GM23338 (cell line): ENCODE measurements at regions not wholly inside any gene's neighbourhood (a gene's known extent, or its start where the extent isn't known, plus 50 kb on each side); places are given as distances from the start of the nearest gene placed in this dataset.
"Not testable (repeated sequence)": the region's sequence is repeated elsewhere in the genome, so short reads cannot be mapped to it uniquely, and the experiment has no call there.

Experiments used
- ATAC-seq: fragments of 200-7000 bp; cut with Tn5 transposase; 3 replicates; pipeline ENCODE4 v1.9.1; 2020
- DNase-seq: peaks from one replicate; pipeline ENCODE4 v3.0.0-alpha.2; 2015; ENCODE audit warnings: low spot score
- H2AFZ ChIP-seq: fragments of 200-600 bp; sonication (generic); 2 replicates; pipeline ENCODE4 v1.8.0; 2016; ENCODE audit warnings: antibody characterized with exemption, mild to moderate bottlenecking, moderate library complexity
- H3F3A ChIP-seq: fragments of 200-600 bp; sonication (generic); replicated peaks from 2 replicates; pipeline ENCODE4 v1.8.0; 2017; ENCODE audit warnings: antibody characterized with exemption, mixed run types, low read depth
- H3K27ac ChIP-seq: fragments of 200-600 bp; sonication (generic); 2 replicates; pipeline ENCODE4 v1.6.1; 2016; ENCODE audit warnings: low read depth
- H3K27me3 ChIP-seq: fragments of 200-600 bp; sonication (generic); 2 replicates; pipeline ENCODE4 v1.8.0; 2016; ENCODE audit warnings: mild to moderate bottlenecking, mixed run types, moderate library complexity; ENCODE audit not compliant: insufficient read depth
- H3K36me3 ChIP-seq: fragments of 200-600 bp; sonication (generic); 2 replicates; pipeline ENCODE4 v1.8.0; 2016; ENCODE audit warnings: mild to moderate bottlenecking; ENCODE audit not compliant: insufficient read depth
- H3K4me1 ChIP-seq: fragments of 200-600 bp; sonication (generic); 2 replicates; pipeline ENCODE4 v1.8.0; 2016; ENCODE audit warnings: mild to moderate bottlenecking, moderate library complexity; ENCODE audit not compliant: insufficient read depth
- H3K4me2 ChIP-seq: fragments of 200-600 bp; sonication (generic); 2 replicates; pipeline ENCODE4 v1.7.1; 2017; ENCODE audit warnings: mixed run types
- H3K4me3 ChIP-seq: fragments of 200-600 bp; sonication (generic); 2 replicates; pipeline ENCODE4 v1.6.1; 2016; ENCODE audit warnings: mixed run types
- H3K79me2 ChIP-seq: fragments of 200-600 bp; sonication (generic); replicated peaks from 2 replicates; pipeline ENCODE4 v1.8.0; 2017; ENCODE audit warnings: mild to moderate bottlenecking; ENCODE audit not compliant: insufficient read depth
- H3K9me2 ChIP-seq: fragments of 200-600 bp; sonication (generic); 2 replicates; pipeline ENCODE4 v1.8.0; 2017; ENCODE audit not compliant: insufficient read depth
- H4K20me1 ChIP-seq: fragments of 200-600 bp; sonication (generic); replicated peaks from 2 replicates; pipeline ENCODE4 v1.8.0; 2017; ENCODE audit warnings: mild to moderate bottlenecking; ENCODE audit not compliant: insufficient read depth
- H3K27ac Mint-ChIP-seq: 2 replicates; pipeline ENCODE4 v1.8.0; 2020; ENCODE audit warnings: inconsistent platforms, mild to moderate bottlenecking, moderate library complexity, mixed read lengths
- H3K27me3 Mint-ChIP-seq: 3 replicates; pipeline ENCODE4 v1.8.0; 2022; ENCODE audit warnings: low read depth, mild to moderate bottlenecking, moderate library complexity, mixed read lengths, inconsistent platforms; ENCODE audit not compliant: insufficient read depth, poor library complexity
- H3K36me3 Mint-ChIP-seq: 3 replicates; pipeline ENCODE4 v1.8.0; 2021; ENCODE audit warnings: low read depth, mild to moderate bottlenecking, inconsistent platforms, moderate library complexity, mixed read lengths
- H3K4me1 Mint-ChIP-seq: 3 replicates; pipeline ENCODE4 v1.8.0; 2020; ENCODE audit warnings: mild to moderate bottlenecking, inconsistent platforms, mixed read lengths
- H3K4me3 Mint-ChIP-seq: 3 replicates; pipeline ENCODE4 v1.8.0; 2021; ENCODE audit warnings: moderate library complexity, mild to moderate bottlenecking, inconsistent platforms, mixed read lengths
- H3K9me3 Mint-ChIP-seq: 3 replicates; pipeline ENCODE4 v1.8.0; 2020; ENCODE audit warnings: moderate library complexity, mild to moderate bottlenecking, inconsistent platforms, mixed read lengths
- JUNB ChIP-seq: IDR thresholded peaks from one replicate; pipeline ENCODE4 v1.6.1; 2016; ENCODE audit warnings: antibody characterized with exemption; ENCODE audit not compliant: unreplicated experiment
- POLR2AphosphoS5 ChIP-seq: IDR thresholded peaks from 2 replicates; pipeline ENCODE4 v1.6.1; 2016; ENCODE audit warnings: antibody characterized with exemption, low read depth
- TF ChIP-seq, protein P1 (sequence below): IDR thresholded peaks from 2 replicates; pipeline ENCODE4 v1.6.1; 2016; ENCODE audit warnings: antibody characterized with exemption
- TF ChIP-seq, protein P2 (sequence below): fragments of 250-450 bp; sonication (Bioruptor Pico); IDR thresholded peaks from 2 replicates; pipeline ENCODE4 v1.5.0; 2020; ENCODE audit warnings: mild to moderate bottlenecking, moderate library complexity
- TF ChIP-seq, protein P3 (sequence below): IDR thresholded peaks from one replicate; pipeline ENCODE4 v1.6.1; 2018; ENCODE audit warnings: antibody characterized with exemption; ENCODE audit not compliant: unreplicated experiment
- TF ChIP-seq, protein P4 (sequence below), 2 experiments: fragments of 200-600 bp in 1 of 2; sonication (generic) in 1 of 2; conservative IDR thresholded peaks; 2 replicates each; pipeline versions ENCODE4 v1.5.1 to v1.6.1; 2016 to 2017; ENCODE audit warnings: antibody characterized with exemption in 2 of 2, low read depth in 2 of 2, mild to moderate bottlenecking in 2 of 2, moderate library complexity in 1 of 2

DNA sequence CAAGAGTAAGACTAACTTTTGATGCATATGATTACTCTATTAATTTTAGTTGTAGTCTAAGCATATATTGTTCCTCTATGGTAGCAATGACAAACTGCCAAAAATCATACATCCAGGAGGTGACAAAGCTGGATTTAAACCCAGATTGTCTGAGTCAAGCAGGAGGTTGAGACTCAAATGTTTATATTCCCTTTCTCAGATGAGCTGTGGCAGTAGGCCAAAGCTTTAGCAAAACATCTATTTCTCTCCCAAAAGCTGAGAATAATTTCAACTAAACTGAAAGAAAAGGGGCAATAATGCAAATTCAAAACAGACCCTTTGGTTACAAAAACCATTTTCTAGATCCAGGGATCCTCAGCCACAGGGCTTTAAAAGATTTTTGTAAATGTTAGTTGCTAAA lies 173.6 kb downstream of the SEC23A start (continued):
- no peak for TF ChIP-seq JUNB
- TF ChIP-seq, protein P1, sequence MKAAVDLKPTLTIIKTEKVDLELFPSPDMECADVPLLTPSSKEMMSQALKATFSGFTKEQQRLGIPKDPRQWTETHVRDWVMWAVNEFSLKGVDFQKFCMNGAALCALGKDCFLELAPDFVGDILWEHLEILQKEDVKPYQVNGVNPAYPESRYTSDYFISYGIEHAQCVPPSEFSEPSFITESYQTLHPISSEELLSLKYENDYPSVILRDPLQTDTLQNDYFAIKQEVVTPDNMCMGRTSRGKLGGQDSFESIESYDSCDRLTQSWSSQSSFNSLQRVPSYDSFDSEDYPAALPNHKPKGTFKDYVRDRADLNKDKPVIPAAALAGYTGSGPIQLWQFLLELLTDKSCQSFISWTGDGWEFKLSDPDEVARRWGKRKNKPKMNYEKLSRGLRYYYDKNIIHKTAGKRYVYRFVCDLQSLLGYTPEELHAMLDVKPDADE = no peak

DNA sequence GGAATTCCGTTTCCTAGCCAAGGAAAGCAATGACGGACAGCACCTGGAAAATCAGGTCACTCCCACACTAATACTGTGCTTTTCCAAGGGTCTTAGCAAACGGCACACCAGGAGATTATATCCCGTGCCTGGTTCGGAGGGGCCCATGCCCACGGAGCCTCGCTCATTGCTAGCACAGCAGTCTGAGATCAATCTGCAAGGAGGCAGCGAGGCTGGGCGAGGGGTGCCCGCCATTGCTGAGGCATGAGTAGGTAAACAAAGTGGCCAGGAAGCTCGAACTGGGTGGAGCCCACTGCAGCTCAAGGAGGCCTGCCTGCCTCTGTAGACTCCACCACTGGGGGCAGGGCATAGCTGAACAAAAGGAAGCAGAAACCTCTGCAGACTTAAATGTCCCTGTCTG lies 181.1 kb downstream of the SEC23A start:
- H2AFZ ChIP-seq, H3K36me3 ChIP-seq, H3K27me3 ChIP-seq, H3K27me3 Mint-ChIP-seq, H3K27ac ChIP-seq, DNase-seq, H3K9me2 ChIP-seq, H4K20me1 ChIP-seq, H3K4me2 ChIP-seq, ATAC-seq, H3F3A ChIP-seq, H3K27ac Mint-ChIP-seq, H3K4me3 Mint-ChIP-seq, H3K4me3 ChIP-seq, H3K79me2 ChIP-seq, H3K4me1 ChIP-seq, H3K4me1 Mint-ChIP-seq: not testable (repeated sequence)
- peaks cover 17% of the 10 kb centered on the region for H3K36me3 Mint-ChIP-seq
- peaks cover 28% of the 10 kb centered on the region for H3K9me3 Mint-ChIP-seq

DNA sequence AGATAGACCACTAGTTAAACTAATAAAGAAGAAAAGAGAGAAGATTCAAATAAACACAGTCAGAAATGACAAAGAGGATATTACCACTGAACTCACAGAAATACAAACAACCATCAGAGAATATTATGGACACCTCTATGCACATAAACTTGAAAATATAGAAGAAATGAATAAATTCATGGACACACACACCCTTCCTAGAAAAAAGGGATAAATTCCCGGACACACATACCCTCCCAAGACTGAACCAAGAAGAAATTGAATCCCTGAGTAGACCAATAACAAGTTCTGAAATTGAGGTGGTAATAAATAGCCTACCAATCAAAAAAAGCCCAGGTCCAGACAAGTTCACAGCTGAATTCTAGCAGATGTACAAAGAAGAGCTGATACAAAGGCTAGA lies 187.9 kb downstream of the SEC23A start:
- Mint-ChIP-seq H3K4me3 (no peak overlapping the region), H3K27me3 (peaks cover 6% of the 10 kb centered on the region), H3K27ac (no peak overlapping the region), H3K4me1 (no peaks in the 10 kb centered on the region), H3K36me3 (peaks cover 4% of the 10 kb centered on the region; the same call in 1 of the 3 replicates), H3K9me3 (peaks cover 6% of the 10 kb centered on the region; the same call in 2 of the 3 replicates)
- Histone ChIP-seq H3K4me2 (no peak overlapping the region), H3K79me2 (no peaks in the 10 kb centered on the region), H3K27ac (no peak overlapping the region), H3K4me1 (no peaks in the 10 kb centered on the region), H4K20me1 (no peaks in the 10 kb centered on the region), H3K4me3 (no peak overlapping the region), H3F3A (no peaks in the 10 kb centered on the region), H3K27me3 (no peaks in the 10 kb centered on the region), H2AFZ (no peak overlapping the region), H3K36me3 (no peaks in the 10 kb centered on the region), H3K9me2 (no peaks in the 10 kb centered on the region; the same call in none of the 2 replicates)
- DNase-seq = no peak
- no peak for ATAC-seq
- TF ChIP-seq, protein P2, sequence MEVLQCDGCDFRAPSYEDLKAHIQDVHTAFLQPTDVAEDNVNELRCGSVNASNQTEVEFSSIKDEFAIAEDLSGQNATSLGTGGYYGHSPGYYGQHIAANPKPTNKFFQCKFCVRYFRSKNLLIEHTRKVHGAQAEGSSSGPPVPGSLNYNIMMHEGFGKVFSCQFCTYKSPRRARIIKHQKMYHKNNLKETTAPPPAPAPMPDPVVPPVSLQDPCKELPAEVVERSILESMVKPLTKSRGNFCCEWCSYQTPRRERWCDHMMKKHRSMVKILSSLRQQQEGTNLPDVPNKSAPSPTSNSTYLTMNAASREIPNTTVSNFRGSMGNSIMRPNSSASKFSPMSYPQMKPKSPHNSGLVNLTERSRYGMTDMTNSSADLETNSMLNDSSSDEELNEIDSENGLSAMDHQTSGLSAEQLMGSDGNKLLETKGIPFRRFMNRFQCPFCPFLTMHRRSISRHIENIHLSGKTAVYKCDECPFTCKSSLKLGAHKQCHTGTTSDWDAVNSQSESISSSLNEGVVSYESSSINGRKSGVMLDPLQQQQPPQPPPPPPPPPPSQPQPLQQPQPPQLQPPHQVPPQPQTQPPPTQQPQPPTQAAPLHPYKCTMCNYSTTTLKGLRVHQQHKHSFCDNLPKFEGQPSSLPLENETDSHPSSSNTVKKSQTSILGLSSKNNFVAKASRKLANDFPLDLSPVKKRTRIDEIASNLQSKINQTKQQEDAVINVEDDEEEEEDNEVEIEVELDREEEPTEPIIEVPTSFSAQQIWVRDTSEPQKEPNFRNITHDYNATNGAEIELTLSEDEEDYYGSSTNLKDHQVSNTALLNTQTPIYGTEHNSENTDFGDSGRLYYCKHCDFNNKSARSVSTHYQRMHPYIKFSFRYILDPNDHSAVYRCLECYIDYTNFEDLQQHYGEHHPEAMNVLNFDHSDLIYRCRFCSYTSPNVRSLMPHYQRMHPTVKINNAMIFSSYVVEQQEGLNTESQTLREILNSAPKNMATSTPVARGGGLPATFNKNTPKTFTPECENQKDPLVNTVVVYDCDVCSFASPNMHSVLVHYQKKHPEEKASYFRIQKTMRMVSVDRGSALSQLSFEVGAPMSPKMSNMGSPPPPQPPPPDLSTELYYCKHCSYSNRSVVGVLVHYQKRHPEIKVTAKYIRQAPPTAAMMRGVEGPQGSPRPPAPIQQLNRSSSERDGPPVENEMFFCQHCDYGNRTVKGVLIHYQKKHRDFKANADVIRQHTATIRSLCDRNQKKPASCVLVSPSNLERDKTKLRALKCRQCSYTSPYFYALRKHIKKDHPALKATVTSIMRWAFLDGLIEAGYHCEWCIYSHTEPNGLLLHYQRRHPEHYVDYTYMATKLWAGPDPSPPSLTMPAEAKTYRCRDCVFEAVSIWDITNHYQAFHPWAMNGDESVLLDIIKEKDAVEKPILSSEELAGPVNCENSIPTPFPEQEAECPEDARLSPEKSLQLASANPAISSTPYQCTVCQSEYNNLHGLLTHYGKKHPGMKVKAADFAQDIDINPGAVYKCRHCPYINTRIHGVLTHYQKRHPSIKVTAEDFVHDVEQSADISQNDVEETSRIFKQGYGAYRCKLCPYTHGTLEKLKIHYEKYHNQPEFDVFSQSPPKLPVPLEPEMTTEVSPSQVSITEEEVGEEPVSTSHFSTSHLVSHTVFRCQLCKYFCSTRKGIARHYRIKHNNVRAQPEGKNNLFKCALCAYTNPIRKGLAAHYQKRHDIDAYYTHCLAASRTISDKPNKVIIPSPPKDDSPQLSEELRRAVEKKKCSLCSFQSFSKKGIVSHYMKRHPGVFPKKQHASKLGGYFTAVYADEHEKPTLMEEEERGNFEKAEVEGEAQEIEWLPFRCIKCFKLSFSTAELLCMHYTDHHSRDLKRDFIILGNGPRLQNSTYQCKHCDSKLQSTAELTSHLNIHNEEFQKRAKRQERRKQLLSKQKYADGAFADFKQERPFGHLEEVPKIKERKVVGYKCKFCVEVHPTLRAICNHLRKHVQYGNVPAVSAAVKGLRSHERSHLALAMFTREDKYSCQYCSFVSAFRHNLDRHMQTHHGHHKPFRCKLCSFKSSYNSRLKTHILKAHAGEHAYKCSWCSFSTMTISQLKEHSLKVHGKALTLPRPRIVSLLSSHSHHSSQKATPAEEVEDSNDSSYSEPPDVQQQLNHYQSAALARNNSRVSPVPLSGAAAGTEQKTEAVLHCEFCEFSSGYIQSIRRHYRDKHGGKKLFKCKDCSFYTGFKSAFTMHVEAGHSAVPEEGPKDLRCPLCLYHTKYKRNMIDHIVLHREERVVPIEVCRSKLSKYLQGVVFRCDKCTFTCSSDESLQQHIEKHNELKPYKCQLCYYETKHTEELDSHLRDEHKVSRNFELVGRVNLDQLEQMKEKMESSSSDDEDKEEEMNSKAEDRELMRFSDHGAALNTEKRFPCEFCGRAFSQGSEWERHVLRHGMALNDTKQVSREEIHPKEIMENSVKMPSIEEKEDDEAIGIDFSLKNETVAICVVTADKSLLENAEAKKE (CRISPR knock-in tag) = no peak
- TF ChIP-seq, protein P3, sequence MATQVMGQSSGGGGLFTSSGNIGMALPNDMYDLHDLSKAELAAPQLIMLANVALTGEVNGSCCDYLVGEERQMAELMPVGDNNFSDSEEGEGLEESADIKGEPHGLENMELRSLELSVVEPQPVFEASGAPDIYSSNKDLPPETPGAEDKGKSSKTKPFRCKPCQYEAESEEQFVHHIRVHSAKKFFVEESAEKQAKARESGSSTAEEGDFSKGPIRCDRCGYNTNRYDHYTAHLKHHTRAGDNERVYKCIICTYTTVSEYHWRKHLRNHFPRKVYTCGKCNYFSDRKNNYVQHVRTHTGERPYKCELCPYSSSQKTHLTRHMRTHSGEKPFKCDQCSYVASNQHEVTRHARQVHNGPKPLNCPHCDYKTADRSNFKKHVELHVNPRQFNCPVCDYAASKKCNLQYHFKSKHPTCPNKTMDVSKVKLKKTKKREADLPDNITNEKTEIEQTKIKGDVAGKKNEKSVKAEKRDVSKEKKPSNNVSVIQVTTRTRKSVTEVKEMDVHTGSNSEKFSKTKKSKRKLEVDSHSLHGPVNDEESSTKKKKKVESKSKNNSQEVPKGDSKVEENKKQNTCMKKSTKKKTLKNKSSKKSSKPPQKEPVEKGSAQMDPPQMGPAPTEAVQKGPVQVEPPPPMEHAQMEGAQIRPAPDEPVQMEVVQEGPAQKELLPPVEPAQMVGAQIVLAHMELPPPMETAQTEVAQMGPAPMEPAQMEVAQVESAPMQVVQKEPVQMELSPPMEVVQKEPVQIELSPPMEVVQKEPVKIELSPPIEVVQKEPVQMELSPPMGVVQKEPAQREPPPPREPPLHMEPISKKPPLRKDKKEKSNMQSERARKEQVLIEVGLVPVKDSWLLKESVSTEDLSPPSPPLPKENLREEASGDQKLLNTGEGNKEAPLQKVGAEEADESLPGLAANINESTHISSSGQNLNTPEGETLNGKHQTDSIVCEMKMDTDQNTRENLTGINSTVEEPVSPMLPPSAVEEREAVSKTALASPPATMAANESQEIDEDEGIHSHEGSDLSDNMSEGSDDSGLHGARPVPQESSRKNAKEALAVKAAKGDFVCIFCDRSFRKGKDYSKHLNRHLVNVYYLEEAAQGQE = no peak
- no peak for TF ChIP-seq POLR2AphosphoS5
- TF ChIP-seq, protein P1 = no peak
- TF ChIP-seq, protein P4, sequence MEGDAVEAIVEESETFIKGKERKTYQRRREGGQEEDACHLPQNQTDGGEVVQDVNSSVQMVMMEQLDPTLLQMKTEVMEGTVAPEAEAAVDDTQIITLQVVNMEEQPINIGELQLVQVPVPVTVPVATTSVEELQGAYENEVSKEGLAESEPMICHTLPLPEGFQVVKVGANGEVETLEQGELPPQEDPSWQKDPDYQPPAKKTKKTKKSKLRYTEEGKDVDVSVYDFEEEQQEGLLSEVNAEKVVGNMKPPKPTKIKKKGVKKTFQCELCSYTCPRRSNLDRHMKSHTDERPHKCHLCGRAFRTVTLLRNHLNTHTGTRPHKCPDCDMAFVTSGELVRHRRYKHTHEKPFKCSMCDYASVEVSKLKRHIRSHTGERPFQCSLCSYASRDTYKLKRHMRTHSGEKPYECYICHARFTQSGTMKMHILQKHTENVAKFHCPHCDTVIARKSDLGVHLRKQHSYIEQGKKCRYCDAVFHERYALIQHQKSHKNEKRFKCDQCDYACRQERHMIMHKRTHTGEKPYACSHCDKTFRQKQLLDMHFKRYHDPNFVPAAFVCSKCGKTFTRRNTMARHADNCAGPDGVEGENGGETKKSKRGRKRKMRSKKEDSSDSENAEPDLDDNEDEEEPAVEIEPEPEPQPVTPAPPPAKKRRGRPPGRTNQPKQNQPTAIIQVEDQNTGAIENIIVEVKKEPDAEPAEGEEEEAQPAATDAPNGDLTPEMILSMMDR (conservative IDR thresholded peaks at IDR 0.05; ENCODE audit: low read depth in 2 of 2) = no peak
